ENCODE measurements at regions not wholly inside any gene's neighbourhood (a gene's known extent, or its start where the extent isn't known, plus 50 kb on each side); places are given as distances from the start of the nearest gene placed in this dataset.
"Not testable (repeated sequence)": the region's sequence is repeated elsewhere in the genome, so short reads cannot be mapped to it uniquely, and the experiment has no call there.

DNA sequence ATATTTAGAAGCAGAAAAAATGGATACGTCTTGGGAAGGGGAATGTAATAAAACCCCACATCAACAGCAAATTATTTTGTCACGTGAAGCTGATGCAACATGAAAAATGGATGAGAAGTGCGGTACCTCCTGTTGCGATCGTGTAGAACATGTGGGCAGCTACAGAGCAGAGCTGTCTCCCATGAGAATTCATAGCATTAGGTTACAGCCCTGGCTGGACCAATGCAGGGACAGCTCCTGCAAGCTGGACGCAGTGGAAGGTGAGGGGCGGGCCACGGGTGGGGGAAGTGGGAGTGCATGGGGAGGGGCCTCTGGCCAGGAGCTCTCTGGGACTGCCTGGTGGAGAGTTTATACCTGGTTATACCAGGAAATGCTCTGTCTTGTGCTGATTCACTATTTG, 120.3 kb downstream of the GATA3 start:
- no peak for DNase-seq

DNA sequence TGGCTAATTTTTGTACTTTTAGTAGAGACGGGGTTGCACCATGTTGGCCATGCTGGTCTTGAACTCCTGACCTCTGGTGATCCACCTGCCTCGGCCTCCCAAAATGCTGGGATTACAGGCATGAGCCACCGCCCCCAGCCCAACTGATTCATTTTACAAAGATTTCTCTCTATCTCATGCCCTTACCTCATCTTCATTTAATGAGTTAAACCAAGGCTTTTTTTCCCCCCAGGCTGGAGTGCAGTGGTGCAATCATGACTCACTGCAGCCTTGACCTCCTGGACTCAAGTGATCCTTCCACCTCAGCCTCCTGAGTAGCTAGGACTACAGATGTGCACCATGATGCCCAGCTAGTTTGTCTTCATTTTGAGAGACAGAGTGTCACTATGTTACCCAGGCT, 123.0 kb downstream of the GATA3 start:
- not testable (repeated sequence) for DNase-seq

DNA sequence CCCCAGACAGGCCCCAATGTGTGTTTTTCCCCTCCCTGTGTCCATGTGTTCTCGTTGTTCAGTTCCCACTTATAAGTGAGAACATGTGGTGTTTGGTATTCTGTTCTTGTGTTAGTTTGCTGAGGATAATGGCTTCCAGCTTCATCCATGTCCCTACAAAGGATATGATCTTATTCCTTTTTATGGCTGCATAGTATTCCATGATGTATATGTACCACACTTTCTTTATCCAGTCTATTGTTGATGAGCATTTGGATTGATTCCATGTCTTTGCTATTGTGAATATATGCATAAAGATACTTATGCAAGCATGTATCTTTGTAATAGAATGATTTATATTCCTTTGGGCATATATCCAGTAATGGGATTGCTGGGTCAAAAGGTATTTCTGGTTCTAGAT, 125.3 kb downstream of the GATA3 start:
- DNase-seq: not testable (repeated sequence)

DNA sequence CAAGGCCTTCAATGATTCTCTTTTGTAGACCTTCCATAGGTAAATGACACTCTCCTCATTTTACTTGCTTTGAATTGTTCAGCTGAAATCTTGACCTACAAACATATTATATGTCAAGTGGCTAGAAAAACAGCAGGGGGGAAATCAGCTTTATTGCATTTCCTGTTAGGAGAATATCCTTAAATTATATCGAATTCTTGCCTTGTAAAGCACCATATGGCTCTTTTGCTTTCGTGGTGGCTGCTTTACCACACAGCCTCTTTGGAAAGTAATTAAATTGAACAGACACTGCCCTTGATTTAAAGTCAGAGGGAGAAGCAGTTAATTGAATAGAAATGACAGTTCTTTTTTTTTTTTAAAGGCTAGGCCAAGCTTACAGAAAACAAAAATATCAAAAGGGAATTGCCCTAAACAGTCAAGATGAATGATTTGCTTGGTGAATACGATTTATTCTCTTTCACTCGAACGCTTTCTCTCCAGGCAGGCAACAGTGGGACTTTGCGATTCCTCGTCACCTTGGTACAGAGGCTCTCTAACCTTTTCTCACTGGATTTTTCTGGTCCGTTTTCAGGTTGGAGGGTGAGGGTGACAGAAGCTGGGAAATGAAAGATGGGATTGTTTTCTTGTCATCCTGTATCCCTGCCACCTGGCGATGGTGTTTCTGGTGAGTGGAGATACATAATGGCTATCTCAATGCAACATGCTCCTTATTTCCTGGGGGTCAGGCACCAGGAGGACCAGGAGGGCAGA, 126.0 kb downstream of the GATA3 start:
- no peak for DNase-seq

DNA sequence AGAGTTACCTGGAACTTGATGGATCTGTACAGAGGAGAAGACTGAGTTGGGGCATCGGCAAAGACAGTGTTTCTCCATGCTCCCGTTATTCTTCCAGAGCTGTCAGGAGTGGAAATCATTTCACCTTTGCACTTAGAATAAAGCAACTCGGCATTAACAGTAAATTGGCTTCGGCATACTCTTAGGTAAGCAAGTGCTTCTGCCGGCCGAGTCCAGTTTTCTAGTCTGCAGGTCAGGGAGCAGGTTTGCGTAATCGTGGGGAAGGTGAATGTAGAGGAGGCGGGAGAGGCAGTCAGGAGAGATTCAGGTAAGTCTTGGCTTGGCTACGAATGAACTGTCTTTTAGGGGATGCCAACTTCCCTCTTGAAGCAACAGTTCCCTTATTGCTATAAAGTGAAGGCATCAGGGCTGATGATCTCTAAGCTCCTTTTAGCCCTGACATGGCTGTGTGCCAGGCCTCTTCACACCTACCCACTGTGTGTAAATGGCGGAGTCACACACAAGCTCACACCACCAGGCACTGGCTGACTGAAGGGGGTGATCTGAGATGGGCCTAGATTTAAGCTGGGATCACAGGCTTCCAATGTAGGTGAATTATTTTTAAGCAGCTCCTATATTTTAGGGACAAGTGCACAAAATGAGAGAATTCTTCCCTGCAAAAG, 127.1 kb downstream of the GATA3 start:
- DNase-seq: no peak

DNA sequence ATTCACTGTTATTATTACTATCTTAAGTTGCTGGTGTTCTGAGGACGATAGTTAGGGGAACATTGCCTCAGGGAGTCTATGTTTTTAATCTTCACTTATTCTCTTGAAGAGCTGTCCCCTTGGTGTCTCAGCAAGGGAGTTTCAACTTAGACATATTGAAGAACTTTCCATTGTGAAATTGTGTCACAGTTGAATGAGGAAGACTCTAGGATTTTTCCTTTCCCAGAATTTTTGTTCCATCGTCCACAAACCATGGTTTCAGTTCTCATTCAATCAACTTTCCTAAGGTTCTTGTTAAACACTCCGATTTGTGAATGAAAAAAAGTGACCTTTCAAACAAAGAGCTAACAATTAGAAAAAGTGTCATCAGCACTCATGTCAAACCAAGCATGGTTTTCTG, 128.3 kb downstream of the GATA3 start:
- DNase-seq: no peak

DNA sequence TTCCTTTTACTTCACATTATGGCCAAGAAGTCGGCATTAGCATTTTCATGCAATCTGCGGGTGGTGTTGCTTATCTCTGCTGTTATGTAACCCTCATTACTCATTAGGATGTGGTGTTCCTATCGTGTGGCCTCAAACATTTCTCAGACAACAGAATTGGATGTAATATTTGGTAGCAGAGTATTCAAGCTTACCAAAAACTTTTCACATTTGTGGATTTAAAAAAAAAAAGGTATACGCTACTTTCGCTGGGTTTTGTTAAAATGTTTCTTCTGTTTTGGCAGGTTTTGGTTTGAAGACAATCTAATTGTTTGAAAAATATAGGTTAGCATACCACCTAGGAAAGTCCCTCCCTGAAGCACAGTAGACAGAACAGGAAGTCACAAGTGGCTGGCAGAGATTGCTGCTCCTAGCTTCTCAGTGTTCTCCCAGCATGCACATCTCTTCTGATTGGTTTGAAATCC, 128.8 kb downstream of the GATA3 start:
- no peak for DNase-seq

DNA sequence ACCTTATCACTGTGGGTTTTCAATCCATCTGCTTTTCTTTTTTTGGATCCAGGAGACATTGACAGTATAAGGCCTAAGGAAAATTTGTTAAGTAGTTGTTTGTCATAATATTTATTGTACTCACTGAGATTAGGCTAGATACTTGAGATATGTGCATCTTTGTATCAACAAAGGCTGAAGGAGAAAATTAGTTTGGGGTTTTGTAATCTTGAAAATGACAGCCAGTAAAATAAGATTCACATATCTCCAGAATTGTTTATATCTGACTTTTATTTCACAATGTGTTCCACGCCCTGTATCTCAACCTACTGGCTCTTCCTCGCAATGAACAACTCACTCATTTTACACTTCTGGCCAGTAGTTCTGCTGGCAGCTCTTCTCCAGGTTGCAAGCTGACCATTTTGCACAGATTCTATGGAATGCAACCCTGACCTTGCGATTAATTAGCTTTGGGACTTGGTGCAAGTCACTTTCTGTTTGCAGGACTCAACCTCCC, 132.7 kb downstream of the GATA3 start:
- no peak for DNase-seq

DNA sequence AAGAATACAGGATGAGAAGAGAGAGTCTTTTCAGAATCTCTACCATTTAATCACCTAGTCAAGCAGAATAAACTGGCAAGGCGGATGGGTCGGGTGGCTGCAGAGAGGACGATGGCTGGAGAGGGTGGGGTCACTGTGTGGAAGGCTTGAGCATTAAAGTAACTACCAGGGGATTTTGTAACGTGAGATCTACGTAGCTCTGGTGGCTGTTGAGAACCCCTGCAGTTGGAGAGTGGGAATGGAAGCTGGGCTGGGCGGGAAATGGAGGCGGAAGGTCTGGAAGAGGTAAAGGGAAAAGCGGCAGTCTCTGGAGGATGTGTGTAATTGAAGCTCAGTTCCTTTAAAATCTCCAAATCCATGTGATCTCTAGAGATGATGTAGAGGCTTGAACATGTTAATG, 135.0 kb downstream of the GATA3 start:
- no peak for DNase-seq

DNA sequence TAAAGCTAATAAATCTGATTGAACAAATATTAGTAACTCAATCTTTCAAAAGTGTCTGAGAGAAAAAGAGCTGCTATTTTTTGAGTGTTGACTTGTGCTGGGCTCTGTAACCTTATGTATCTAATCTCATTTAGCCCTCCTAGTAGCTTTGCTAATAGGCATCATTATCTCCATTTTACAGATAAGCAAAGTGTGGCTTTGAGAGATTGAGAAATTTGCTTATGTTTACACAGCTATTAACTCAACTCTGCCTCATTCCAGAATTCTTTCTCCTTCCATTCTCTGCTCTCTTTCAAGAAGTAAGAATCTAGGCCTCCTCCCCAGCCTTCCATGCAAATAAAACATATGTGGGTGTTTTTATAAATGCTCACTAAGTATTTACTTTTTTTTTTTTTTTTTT, 137.8 kb downstream of the GATA3 start:
- no peak for DNase-seq

DNA sequence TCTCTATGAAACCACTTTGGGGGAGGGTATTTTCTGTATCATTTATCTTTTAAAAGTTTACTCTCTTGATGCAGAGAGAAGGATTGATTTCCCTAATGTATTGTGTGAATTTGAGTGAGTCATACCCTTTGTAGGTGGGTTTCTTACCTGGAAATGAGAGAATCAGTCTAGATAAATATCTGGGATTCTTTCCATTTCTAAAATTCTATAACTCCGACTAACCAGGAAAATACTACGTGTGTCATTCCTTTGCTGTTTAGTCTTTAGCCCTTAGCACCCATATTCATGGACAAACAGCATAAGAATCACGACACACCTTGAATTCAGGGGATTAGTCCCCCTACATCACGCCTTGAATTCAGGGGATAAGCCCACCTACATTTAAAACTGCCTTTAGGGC, 139.1 kb downstream of the GATA3 start:
- DNase-seq: no peak

DNA sequence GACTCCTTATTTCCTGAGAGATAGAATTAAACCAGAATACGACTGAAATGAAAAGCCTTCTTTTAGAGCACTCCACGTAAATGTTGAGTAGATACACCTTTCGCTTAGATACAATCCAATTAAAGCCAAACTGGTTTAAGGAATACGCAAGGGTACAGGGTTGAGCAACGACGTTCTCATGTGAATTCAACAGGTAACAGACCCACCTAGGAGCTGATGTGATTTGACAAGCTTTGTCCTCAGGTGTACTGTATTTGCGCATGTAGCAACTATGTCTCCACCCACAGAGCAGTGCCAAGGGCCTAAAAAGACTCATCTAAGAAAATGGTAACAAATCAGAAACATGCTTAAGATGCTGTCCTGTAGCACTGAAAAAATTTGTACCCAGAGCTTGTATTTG, 139.6 kb downstream of the GATA3 start:
- no peak for DNase-seq

DNA sequence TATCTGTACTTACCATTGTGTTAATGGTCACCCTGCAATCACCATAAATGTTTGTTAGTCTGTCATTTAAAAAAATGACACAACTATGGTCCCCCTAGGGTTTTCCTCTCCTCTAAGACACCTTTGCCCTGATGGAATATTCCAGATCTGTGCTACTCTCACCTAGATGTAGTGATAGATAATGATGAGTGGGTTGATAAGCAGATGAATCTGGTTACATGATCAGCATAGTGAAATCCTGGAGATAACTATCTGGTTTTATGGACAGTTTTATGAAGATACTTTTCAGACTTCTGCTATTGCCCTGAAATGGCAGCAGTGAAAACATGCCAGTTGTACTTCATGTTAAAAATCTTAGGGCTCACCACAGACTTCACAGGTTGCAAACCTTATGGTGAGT, 152.4 kb downstream of the GATA3 start:
- no peak for DNase-seq

DNA sequence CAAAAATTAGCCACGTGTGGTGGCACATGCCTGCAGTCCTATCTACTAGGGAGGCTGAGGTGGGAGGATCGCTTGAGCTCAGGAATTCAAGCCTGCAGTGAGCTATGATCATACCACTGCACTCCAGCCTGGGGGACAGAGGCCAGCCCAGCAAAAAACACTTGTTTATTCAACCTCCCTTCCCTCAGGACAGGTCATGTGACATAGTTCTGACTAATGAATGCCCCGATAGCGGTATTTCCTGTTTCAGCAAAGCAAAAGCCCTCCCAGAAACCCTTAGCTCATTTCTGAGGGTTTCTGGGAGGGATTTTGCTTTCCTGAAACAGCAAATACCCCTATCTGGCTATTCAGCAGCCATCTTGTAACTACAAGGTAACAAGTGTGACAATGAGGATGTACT, 157.1 kb downstream of the GATA3 start:
- DNase-seq: no peak

DNA sequence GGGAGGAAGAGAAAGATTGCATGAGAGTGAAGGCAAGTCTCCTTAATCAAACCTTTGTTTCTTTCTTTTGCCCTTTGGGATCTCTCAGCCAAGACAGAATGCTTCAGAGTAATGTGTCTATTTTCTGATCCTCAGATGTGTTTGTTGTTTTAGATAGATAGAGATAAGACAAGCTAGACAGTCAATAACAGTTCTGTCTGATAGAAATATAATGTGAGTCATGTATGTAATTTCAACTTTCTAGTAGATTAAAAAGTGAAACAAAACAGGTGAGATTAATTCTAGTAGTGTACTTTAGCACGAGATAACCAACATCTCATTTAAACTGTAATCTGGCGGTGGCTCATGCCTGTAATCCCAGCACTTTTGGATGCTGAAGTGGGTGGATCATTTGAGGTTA, 159.2 kb downstream of the GATA3 start:
- no peak for DNase-seq

DNA sequence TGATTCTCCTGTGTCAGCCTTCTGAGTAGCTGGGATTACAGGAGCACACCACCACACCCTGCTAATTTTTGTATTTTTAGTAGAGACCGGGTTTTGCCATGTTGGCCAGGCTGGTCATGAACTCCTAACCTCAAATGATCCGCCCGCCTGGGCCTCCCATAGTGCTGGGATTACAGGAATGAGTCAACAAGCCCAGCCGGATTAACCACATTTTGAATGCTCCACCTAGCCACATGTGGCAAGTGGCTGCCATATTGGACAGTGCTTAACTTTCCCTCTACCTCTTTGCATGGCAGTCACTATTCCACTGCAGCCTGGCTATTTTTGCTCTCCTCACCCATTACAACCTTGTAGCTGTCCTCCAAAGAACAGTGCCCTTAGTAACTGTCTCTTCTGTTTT, 160.1 kb downstream of the GATA3 start:
- DNase-seq: no peak

DNA sequence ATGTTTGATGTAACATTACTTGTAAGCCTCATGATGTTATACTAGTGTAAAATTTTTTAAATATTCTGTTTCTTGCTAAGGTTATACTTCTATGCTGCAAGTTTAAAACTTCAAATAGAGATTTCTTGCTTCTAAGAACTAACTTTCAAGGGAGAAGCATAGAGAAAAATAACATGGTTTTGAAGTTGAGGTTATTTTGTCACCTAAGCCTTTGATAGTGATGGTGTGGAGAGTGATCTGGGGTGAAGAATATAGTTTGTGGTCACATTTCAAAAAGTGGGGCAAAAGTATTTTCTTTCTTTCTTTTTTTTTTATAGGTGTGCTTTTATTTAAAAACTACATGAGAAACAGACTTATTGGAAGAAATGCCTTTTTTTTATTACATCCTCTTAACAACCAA, 162.4 kb downstream of the GATA3 start:
- no peak for DNase-seq

DNA sequence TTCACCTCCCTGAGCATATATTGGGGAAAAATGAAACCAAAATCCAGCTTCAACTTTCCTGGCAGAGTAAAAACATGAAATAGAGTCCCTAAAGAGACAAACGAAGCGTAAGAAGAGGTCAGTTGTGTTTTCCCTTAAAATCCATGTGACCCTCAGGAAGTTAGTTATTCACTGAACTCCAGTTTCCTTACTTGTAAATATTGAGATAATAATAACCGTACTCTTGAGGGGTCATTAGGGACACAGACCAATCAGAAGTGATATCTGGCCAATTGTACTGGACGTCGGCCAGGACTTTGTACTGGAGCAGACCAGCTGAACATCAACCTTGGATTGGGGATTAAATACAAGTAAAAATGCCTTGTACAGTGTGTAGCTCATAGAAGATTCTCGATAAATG, 167.0 kb downstream of the GATA3 start:
- DNase-seq: no peak

DNA sequence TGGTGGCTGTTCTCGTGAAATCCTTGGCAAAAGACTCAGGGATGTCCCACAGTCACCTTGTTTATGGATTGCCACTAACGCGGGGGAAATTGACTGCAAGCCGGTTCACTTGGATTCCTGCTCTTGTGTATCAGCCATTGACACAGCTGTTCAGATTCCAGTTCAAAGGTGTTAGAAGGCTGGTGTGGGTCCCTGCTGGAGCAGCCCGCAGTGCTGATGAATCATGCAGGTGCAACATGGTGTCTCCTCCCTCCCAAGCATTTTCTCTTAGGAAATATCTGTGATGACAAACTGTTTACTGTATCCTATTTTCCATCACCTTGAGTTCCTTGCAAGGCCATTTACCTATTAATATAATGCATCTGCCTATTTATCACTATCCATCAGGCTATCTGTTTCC, 170.1 kb downstream of the GATA3 start:
- DNase-seq: no peak

DNA sequence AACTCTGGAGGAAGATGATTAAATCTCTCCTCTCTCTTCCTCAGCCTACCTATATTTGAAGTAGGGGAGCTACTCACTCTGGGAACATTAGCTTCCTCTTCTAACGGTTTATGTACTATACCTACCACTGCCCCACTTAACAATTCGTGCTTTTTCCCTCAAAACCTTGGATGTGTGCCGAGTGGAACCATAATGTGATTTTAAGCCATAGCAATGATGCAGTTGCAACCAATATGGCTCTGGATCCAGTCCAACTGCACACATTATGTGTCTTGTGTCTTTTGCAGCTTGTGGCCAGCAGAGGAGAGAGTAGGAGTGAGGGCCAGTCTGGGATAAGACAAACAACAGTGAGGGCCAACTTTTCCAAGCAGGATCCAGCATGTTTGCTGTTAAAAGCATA, 170.7 kb downstream of the GATA3 start:
- no peak for DNase-seq

DNA sequence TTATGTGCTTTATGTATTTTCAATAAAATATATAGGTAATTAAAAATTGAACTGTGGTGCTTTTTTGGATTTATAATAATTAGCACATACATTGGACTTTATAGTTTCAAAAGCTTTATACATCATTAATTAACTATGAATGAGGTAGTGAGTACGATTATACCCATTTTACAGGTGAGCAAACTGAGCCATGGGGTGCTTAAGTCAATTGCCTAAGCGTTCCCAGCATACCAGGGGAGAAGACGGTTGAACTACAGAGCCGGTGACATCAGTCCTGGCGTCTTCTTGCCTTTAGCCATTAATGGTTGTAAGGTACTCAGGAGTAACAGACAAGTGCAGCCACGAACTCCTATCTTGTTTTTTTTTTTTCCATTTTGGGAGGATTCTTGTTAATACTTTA, 172.8 kb downstream of the GATA3 start:
- DNase-seq: no peak

DNA sequence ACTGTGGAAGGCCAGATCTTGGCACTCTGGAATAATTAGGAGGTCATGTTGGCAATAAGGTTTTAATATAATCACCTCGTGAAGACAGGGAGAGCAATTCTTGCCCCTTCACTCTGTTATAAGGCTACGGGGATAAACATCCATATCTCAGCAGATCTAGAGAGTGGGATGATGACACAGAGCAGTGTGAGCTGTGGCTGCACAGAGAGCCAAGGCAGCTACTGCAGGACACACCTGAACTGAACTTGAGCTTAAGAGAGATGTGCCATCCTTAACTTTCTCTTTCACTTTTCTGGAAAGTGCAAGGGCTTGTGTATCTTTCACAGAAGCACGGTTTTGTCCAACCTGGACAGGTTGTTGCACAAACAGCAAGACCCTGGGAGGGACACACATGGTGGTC, 174.7 kb downstream of the GATA3 start:
- no peak for DNase-seq

DNA sequence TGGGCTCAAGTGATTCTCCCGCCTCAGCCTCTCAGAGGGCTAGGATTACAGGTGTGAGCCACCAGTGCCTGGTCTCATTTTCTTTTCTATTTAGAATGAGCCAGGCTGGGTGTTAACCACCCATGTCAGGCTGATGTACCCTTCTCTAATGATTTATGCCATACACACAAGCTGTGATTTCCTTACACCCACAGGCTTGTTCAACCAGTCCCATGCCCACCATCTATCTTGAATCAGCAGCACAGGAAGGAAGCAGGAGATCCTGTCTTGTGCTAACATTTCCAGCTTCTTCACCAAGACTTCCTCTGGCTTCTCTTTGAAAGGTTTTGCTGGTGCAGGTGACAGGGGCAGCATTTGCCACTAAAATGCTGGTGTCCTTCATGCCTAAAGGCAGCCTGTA, 176.4 kb downstream of the GATA3 start:
- DNase-seq: no peak

DNA sequence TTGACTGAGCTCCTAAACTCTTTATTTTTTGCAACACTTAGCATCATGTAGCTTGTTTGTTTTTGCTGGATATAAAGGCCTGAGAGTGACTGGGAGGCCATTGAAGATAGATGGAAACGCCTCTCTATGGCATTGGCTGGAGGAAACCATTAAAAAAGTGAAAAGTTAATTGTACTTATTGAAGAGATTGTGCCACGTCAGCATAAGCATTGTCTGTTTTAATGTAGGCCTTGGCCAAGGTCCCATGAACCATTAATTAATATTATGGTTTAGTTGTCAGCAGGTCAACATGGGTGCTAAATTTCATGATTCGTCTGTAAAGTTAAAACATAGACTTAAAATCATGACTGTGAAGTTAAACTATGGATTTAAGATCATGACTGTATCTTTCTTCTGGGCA, 178.6 kb downstream of the GATA3 start:
- no peak for DNase-seq

DNA sequence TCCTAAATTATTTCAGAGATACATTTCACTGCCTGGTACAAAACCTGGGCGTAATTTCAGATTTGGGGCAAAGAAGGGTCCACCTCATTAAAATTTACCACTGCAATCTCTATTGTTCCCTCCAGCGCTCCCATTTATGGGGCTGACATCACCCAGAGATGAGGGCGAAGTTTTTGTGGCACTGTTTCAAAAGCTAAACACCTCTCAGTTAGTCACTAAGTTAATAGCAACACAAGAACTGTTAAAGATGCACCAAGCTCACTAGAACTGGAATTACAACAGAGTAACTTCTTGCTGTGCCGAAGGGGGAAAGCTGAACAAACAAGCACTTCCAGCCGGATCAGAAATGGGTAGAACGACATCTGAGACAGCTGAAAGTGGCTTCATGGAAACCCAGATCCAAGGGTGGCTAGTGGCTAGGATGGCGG, 179.4 kb downstream of the GATA3 start:
- no peak for DNase-seq
